DMS114 treated with DMSO at 0.1 percent for 48 hours (cell line): ENCODE measurements at regions not wholly inside any gene's neighbourhood (a gene's known extent, or its start where the extent isn't known, plus 50 kb on each side); places are given as distances from the start of the nearest gene placed in this dataset.
A peak's percentile ranks its signal among the peaks of the same experiment; 100 is the strongest.
"Not testable (repeated sequence)": the region's sequence is repeated elsewhere in the genome, so short reads cannot be mapped to it uniquely, and the experiment has no call there.

Experiments
- DNase-seq: peaks from one replicate; lab custom pipeline; 2025; ENCODE audit not compliant: unreplicated experiment; lab: John Stamatoyannopoulos, UW

DNA sequence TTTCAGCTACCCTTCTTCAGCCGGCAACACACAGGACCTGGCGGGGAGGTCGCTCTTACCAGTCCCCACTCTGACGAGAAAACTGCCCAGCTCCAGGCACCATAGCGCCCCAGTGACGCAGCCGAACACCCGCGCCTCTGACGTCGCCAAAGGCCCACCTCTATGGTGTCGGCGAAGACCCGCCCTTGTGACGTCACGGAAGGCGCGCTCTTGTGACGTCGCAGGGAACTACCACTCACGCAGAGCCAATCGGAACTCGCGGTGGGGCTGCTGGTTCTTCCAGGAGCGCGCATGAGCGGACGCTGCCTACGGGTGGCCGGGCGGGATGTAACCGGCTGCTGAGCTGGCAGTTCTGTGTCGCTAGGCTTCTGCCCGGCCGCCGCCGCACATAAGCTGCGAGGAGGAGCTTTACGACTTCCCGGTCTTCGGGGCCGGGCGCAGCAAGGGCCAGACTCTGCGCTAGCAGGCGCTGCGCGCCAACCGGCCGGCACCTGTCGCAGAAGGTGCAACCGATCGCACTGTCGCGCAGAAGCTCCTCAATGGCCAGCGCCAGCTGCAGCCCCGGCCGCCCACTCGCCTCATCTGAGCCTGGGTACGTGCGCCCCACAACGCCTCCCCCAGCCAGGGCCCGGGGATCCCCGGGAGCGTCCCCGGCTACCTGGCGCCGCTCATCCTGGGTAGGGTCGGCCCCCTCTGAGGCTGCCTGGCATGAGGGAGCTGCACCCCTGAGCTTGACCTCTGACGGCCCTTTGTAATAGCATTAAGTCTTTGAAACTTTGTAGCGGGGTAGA is 121.3 kb upstream of the FBXO28 start:
- peak; percentile 95 for DNase-seq

DNA sequence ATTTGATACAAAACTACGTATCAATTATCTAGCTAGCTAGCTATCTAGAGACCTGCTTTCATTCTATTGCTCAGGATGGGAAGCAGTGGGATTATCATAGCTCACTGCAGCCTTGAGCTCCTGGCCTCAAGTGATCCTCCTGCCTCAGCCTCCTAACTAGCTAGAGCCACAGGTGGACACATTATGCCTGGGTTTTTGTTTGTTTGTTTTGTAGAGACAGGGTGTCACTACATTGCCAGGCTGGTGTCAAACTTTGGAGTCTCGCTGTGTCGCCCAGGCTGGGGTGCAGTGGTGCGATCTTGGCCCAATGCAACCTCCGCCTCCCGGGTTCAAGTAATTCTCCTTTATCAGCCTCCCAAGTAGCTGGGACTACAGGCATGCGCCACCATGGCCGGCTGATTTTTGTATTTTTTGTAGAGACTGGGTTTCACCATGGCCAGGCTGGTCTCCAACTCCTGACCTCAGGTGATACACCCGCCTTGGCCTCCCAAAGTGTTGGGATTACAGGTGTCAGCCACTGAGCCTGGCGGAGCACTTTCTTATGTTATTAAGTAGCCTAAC is 122.5 kb upstream of the FBXO28 start:
- DNase-seq, result not testable (repeated sequence)

DNA sequence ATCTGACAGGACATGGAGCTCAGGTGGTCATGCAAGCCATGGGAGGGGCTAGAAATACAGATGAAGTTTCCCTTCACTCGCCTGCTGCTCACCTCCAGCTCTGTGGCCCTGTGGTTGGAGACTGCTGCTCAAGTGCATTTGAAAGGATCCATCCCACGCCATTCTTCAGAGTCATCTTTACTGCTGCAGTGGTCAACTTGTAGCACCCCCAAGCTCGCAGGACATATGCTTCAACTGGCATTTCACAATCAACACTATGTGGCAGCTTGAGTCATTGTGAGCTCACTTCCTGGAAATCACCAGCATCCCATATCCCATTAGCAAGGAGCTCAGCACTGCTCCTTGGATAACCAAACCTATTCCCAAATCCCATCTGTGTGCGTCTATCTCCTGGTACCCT is 116.2 kb upstream of the TP53BP2 start:
- not testable (repeated sequence) for DNase-seq

DNA sequence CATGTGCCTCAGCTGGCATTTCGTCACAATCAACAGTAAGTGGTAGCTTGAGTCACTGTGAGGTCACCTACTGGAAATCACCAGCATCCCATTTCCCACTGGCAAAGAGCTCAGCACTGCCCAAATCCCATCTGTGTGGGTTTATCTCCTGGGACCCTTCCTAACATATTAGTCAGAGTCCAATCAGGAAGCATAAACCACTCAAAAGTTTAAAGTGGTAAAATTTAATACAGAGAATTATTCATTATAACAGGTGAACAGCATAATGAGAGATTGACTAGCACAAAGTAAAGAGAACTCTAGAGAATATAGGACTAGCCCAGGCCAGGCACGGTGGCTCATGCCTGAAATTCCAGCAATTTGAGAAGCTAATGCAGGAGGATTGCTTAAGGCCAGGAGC is 107.1 kb upstream of the TP53BP2 start:
- DNase-seq, result not testable (repeated sequence)

DNA sequence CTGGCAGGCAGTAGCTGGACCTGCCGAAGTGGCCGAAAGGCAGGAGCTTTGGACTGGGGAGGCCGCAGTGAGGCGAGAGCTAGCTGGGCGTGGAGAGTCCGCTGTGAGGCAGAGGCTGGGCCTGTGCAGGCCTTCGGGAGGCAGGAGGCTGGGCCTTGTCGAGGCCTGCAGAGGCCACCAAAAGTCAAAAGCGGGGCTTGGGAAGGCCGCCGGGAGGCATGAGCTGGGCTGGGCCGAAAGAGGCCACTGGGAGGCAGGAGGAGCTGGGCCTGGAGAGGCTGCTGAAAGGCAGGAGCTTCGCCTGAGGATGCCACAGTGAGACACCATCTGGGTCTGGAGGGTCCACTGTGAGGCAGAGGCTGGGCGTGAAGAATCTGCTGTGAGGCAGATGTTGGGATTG is 105.8 kb upstream of the TP53BP2 start:
- DNase-seq, result not testable (repeated sequence)

DNA sequence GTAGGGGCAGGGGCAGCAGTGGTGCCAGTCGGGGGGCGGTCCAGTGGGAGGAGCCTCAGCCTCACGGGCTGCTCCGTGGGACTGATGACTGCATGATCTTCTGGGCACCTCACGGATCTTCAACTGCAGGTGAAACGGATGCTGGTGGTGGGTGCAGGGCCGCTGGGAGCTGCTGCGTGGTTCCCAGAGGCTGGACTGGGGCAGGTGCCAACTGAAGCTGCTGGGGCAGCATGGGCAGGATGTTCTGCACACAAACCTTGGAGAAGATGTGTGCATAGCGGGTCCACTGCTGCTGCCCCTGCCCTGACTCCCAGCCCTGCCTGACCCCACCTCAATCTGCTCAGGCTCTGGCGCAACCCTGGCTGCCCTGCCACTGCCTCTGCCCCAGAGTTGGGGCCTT is 104.2 kb upstream of the TP53BP2 start:
- not testable (repeated sequence) for DNase-seq

DNA sequence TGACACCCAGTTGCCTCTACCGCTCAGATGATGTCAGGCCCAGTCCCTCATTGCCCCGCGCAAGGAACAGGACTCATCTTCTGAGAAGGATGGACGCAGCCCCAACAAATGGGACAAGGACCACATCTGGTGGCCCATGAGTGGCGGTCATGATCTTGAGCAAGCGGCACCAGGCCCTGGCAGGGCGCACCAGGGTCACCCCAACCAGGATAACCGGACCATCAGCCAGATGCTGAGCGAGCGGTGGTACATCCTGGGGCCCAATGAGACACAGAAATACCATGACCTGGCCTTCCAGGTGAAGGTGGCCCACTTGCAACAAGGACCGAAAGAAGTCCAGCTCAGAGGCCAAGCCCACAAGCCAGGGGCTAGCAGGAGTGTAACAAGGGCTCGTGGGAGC is 102.3 kb upstream of the TP53BP2 start:
- DNase-seq, result not testable (repeated sequence)

DNA sequence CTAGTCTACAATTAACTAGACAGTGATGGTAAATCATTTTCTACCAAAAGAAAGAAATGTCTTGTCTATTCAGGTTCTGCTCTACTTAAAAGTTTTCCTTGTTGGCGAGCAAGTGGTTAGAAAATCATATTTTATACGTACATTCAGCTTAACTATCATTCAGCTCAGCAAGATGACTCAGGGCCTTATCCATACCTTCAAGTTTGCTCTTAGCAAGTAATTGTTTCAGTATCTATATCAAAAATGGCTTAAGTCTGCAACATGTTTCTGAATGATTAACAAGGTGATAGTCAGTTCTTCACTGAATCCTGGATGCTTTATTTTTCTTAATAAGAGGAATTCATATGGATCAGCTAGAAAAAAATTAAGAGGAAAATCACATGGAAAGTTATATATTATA is 90.8 kb upstream of the TP53BP2 start:
- not testable (repeated sequence) for DNase-seq

DNA sequence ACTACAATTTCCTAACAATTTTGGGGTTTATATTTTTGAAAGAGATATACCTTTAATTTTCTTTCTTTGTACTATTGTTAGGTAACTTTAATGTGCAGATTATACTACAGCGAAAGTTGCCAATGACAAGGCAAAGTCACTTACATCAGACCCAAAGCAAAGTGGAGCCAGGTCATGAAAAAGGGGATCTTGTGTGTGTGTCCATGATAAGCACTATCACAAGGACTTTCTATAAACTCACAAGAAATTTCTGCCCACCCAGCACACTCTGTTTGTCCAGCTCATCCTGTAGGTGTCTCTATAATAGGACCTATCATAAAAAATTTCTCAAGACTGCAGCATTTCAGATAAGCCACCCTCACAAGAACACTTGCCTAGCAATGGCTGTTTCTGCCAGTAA is 85.7 kb upstream of the TP53BP2 start:
- DNase-seq, result not testable (repeated sequence)

DNA sequence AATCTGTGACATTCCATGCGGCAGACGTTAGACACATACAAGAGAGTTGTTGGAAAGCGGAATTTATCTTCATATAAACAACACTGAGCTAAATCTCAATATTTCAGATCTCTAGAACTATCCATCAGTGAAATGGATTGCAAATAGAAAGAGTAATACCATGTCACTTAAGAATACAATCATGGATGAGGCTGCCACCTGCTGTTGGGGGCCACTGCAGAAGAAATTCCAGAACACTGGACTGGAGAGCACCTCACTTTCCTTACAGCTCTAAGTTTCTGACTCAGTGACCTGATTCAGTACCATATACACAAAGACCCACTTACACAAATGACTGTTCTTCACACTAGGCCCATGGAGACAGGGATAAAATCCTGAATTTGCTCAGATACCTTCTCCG is 75.1 kb upstream of the TP53BP2 start:
- DNase-seq, result not testable (repeated sequence)

DNA sequence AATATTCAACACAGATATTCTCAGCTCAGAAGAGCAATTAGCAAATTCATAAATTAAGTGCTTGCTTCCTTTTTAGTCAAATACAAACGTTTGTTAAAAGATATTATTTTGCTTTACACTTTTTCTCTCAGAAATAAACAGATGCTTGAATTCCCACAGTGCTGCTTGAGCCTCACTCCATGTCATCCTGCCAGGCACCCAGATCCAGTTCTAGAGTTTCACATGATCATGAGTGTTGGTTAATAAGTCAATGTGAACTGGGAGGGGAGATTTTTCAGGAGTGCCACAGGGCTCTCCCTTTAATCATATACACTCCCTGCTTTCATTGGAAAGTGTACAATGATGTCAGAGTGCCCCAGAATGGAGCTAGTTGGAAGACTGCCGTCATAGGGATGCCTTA is 69.7 kb upstream of the TP53BP2 start:
- DNase-seq, result not testable (repeated sequence)

DNA sequence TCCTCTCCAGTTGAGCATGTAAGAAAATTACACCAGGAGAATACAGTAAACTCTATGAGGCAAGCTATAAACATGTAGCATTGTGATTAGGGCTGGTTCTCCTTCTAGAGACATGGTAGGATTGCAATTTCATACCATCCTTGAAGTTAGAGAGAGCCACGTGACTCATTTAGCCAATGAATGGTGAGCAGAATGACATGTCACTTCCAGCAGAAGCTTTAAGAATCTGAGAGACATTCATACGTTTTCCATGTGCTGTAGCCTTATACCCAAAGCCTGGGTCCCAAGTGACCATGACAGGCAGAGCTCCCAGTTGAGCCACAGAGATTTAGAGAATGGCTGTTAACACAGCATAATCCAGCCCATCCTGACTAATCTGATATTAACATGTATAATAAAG is 68.0 kb upstream of the TP53BP2 start:
- not testable (repeated sequence) for DNase-seq

DNA sequence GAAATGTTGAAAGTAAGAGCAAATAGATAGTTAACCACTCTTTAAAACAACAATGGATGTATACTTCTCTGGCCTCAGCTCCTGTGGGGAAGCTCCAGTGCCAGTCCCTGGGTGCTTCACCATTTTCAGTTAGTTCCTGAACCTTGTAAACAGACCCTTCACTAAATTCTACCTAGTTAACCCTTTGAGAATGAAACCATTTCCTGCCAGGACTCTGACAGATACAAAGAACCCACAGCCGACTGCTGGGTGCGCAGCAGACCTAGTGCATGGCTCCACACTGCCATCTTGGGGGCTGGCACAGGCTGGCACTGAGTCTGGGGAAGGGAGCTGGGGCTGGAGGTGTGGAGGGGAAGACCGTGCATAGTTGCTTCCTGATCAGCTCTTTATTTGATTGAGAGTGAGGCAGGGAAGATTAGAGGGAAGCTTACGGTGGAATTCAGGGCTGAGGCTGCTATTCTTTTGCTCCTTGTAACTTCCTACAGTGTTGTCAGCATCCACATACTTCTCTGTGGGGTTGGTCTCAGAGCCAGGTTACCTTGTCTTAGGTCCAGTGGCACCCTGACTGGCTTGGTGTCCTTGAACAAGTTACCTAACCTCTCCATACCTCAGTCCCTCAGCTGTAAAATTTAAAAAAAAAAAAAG is 62.3 kb upstream of the TP53BP2 start:
- DNase-seq, result not testable (repeated sequence)

DNA sequence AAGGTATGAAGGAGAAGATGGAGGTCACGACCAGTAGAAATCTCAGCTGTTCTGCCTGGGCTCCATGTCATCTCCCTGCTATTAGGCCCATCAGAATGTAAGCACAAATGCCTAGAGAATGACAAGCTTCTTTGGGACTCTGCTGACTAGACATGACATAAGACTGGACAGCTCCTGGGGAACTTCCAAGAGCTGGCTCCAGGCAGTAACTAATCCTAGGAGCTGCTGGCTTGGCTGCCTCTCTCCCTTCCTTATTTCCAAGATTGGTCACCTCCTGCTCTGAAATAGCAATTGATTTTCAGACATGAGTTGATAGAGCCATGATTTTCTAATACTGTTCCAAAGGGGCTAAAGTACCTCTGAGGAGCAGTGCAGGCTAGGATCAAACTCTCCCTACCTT is 57.5 kb upstream of the TP53BP2 start:
- not testable (repeated sequence) for DNase-seq

DNA sequence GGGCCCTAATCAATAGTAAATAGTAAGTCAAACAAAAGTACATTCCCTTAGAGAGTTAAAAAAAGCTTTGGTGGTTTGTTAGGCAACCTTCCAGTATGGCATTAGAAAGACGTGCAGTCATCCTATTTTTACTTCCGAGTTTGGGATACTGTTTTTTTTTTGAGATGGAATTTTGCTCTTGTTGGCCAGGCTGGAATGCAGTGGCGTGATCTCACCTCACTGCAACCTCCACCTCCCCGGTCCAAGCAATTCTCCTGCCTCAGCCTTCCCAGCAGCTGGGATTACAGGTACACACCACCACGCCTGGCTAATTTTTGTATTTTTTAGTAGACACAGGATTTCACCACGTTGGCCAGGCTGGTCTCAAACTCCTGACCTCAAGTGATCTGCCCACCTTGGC is 54.0 kb upstream of the TP53BP2 start:
- DNase-seq, result not testable (repeated sequence)

DNA sequence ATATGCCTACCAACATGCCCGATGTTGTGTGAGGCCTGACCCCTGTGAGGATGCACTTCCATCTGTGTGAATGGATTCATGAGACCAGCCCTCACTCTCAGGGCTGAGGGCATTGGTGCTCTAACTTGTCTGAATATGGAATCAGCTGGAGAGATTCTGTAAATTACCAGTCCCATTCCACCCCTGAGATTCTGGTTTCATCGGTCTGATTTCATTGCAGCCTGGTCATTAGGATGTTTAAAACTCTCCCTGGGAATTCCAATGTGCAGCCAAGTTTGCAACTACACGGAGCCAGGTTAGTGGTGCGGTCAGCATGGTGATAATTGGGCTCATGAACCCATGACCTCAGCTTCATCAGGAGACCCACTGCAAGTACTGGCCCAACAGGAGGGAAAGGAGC is 51.4 kb upstream of the TP53BP2 start:
- DNase-seq, result not testable (repeated sequence)

DNA sequence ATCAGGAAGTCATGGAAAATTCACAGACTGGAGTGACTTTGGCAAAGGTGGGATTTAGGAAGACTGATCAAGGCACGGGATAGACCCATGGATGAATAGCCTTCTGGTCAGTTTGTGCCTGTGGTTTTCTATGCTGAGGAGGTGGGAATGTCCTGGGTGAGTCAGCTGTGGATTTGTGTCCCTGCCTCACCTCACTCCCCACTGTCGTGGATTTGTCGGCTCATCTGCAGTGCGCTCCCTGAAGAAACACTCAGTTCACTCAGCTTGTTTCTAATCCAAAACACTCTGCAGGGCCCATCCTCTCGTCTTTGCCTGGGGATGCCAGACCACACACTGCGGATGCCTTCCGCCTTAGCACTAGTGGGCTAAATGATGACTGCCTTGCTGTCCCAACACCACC is 50.2 kb upstream of the TP53BP2 start:
- not testable (repeated sequence) for DNase-seq
